GM23248 (cell line): ENCODE measurements at regions not wholly inside any gene's neighbourhood (a gene's known extent, or its start where the extent isn't known, plus 50 kb on each side); places are given as distances from the start of the nearest gene placed in this dataset.

ENCODE experiments used
- EZH2 ChIP-seq: fragments of 200-600 bp; sonication (generic); IDR thresholded peaks from 2 replicates; pipeline ENCODE4 v1.6.1; 2018; ENCODE audit warnings: antibody characterized with exemption, mild to moderate bottlenecking; ENCODE audit not compliant: insufficient read depth, poor library complexity, severe bottlenecking
- EZH2phosphoT487 ChIP-seq: fragments of 200-600 bp; sonication (generic); IDR thresholded peaks from 2 replicates; pipeline ENCODE4 v1.6.1; 2018; ENCODE audit warnings: antibody characterized with exemption, moderate library complexity, mild to moderate bottlenecking, low read depth; ENCODE audit not compliant: insufficient read depth

GRCh38 chr4:159512348-159512747 lies 409.5 kb downstream of the RAPGEF2 start:
- TF ChIP-seq EZH2: no peak
- TF ChIP-seq EZH2phosphoT487: no peak
